ENCODE measurements at regions not wholly inside any gene's neighbourhood (a gene's known extent, or its start where the extent isn't known, plus 50 kb on each side); places are given as distances from the start of the nearest gene placed in this dataset.

DNA sequence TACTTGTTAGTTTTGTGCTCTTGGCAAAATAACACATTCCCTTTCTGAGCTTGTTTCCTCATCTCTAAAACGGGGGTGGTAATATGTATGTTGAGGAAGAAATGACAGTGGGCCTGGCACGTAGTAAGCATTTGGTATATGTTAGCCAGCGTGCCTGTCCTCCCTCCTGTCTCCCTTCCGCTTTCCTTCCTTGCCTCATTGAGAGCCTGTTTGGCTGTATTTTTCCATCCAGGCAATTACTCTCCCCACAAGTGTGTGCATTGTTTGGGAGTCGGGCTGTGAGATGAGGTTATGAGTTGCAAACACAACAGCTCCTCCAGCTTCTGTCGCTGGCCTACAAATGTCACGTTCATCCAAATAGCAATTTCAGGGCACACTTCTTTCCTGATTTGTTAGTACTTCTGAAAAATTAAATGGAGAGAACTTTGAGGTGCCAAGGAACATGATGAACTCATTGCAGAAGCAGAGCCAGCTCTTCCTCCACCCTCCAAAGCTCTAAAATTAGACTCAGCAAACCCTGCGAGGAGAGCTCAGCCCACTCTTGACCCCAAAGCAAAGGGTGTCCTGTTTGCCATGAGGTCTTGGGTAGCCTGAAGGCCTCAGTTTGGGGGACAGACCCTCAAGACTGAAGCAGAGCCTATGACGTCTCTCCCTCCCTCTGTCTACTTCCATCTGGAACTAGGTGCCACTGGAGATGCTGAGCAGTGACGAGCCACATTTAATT, 50.7 kb upstream of the TOX2 start:
- Histone ChIP-seq H3K27ac (ENCODE audit: low read depth in 2 of 2, low read length in 1 of 2) (peak overlapping the region; percentile 55), H3K36me3 (ENCODE audit: control insufficient read depth in 2 of 2, insufficient read depth in 2 of 2, low read length in 1 of 2) (no peaks in the 10 kb centered on the region), H3K4me1 (ENCODE audit: control insufficient read depth in 2 of 2, insufficient read depth in 2 of 2, low read length in 1 of 2) (no peaks in the 10 kb centered on the region), H3K4me3 (ENCODE audit: low read depth in 1 of 2, low read length in 2 of 2) (no peak overlapping the region), H3K9me3 (ENCODE audit: control insufficient read depth in 2 of 2, insufficient read depth in 1 of 2, low read depth in 1 of 2, low read length in 1 of 2) (no peaks in the 10 kb centered on the region), H3K27me3 (ENCODE audit: control insufficient read depth in 1 of 2, insufficient read depth in 2 of 2, low read length in 2 of 2) (no peaks in the 10 kb centered on the region)
- 66 to 71% methylated on average over 10 of the region's 10 CpGs for WGBS, 2 donors

- H3K27me3 ChIP-seq (ENCODE audit: control insufficient read depth in 1 of 2, insufficient read depth in 2 of 2, low read length in 2 of 2): no peaks in the 10 kb centered on the region
- H3K4me1 ChIP-seq (ENCODE audit: control insufficient read depth in 2 of 2, insufficient read depth in 2 of 2, low read length in 1 of 2): no peaks in the 10 kb centered on the region
- no peaks in the 10 kb centered on the region for H3K36me3 ChIP-seq (ENCODE audit: control insufficient read depth in 2 of 2, insufficient read depth in 2 of 2, low read length in 1 of 2)
- H3K9me3 ChIP-seq (ENCODE audit: control insufficient read depth in 2 of 2, insufficient read depth in 1 of 2, low read depth in 1 of 2, low read length in 1 of 2): no peaks in the 10 kb centered on the region
- peak overlapping the region; percentile 50 to 54 for H3K27ac ChIP-seq (ENCODE audit: low read depth in 2 of 2, low read length in 1 of 2)
- WGBS, 2 donors: 79 to 83% methylated on average over 11 to 12 of the region's 12 CpGs
- H3K4me3 ChIP-seq (ENCODE audit: low read depth in 1 of 2, low read length in 2 of 2): no peak overlapping the region
Observed at GRCh38 chr20:43863330-43863729, 51.3 kb upstream of the TOX2 start.

DNA sequence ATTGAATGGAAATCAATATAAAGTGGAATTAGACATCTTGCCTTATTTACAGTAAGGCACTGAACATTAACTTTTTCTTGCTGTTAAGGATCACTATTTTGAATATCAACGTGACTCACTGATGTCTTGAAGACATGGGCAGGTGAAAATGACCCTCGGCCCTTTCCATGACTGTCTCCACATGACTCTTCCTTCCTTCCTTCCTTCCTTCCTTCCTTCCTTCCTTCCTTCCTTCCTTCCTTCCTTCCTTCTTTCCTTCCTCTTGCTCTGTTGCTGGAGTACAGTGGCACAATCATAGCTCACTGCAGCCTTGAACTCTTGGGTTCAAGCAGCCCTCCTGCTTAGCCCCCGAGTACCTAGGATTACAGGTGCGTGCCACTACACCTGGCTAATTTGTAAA, 52.2 kb upstream of the TOX2 start:
- H3K27me3 ChIP-seq (ENCODE audit: control insufficient read depth in 1 of 2, insufficient read depth in 2 of 2, low read length in 2 of 2): no peaks in the 10 kb centered on the region
- WGBS, 2 donors: 46 to 53% methylated on average over 4 of the region's 4 CpGs
- H3K4me1 ChIP-seq (ENCODE audit: control insufficient read depth in 2 of 2, insufficient read depth in 2 of 2, low read length in 1 of 2): no peaks in the 10 kb centered on the region
- no peak overlapping the region for H3K27ac ChIP-seq (ENCODE audit: low read depth in 2 of 2, low read length in 1 of 2)
- no peaks in the 10 kb centered on the region for H3K36me3 ChIP-seq (ENCODE audit: control insufficient read depth in 2 of 2, insufficient read depth in 2 of 2, low read length in 1 of 2)
- H3K4me3 ChIP-seq (ENCODE audit: low read depth in 1 of 2, low read length in 2 of 2): no peak overlapping the region
- no peaks in the 10 kb centered on the region for H3K9me3 ChIP-seq (ENCODE audit: control insufficient read depth in 2 of 2, insufficient read depth in 1 of 2, low read depth in 1 of 2, low read length in 1 of 2)

DNA sequence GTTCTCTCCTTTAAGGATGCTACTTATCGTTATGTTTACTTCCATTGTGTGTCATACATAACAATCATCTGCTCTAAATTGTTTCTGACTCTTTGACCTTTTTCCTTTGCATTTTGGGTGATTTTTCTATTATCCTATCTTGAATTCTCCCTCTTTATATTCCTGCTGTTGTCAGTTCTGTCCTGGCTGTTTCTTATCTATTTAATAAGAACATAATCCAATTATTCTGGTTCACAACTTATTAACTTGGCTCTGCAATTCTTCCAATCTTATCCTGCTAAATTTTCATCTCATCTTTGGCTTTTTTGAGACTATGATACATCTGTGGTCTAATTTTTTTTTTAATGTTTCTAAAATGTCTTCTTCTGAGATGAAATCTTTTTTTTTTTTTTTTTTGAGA, 54.7 kb upstream of the TOX2 start:
- Histone ChIP-seq H3K27me3 (ENCODE audit: control insufficient read depth in 1 of 2, insufficient read depth in 2 of 2, low read length in 2 of 2) (no peaks in the 10 kb centered on the region), H3K4me1 (ENCODE audit: control insufficient read depth in 2 of 2, insufficient read depth in 2 of 2, low read length in 1 of 2) (no peaks in the 10 kb centered on the region), H3K27ac (ENCODE audit: low read depth in 2 of 2, low read length in 1 of 2) (no peak overlapping the region), H3K9me3 (ENCODE audit: control insufficient read depth in 2 of 2, insufficient read depth in 1 of 2, low read depth in 1 of 2, low read length in 1 of 2) (no peaks in the 10 kb centered on the region), H3K4me3 (ENCODE audit: low read depth in 1 of 2, low read length in 2 of 2) (no peak overlapping the region), H3K36me3 (ENCODE audit: control insufficient read depth in 2 of 2, insufficient read depth in 2 of 2, low read length in 1 of 2) (no peaks in the 10 kb centered on the region)
- 78 to 91% methylated on average over 1 of the region's 1 CpG for WGBS, 2 donors

DNA sequence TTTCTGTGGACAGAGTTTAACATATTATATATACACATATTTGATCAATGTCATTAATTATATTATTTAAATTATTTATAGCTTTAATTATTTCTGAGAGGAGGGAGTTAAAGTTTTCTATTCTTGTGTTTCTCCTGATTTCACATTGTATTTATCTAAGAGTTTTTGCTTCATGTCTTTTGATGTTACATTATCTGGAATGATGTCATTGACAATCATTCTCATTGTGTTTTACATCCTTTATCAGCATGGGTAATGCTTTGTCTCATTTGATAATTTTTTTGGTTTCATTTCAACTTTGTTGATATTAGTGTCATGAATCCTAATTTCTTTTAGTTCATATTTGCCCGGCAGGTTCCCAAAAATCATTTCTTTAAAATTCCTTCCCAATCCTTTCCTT, 56.7 kb upstream of the TOX2 start:
- Histone ChIP-seq H3K36me3 (ENCODE audit: control insufficient read depth in 2 of 2, insufficient read depth in 2 of 2, low read length in 1 of 2) (no peaks in the 10 kb centered on the region), H3K9me3 (ENCODE audit: control insufficient read depth in 2 of 2, insufficient read depth in 1 of 2, low read depth in 1 of 2, low read length in 1 of 2) (no peaks in the 10 kb centered on the region), H3K27ac (ENCODE audit: low read depth in 2 of 2, low read length in 1 of 2) (no peak overlapping the region), H3K4me3 (ENCODE audit: low read depth in 1 of 2, low read length in 2 of 2) (no peak overlapping the region), H3K4me1 (ENCODE audit: control insufficient read depth in 2 of 2, insufficient read depth in 2 of 2, low read length in 1 of 2) (no peaks in the 10 kb centered on the region), H3K27me3 (ENCODE audit: control insufficient read depth in 1 of 2, insufficient read depth in 2 of 2, low read length in 2 of 2) (no peaks in the 10 kb centered on the region)
- 87 to 88% methylated on average over 1 of the region's 1 CpG for WGBS, 2 donors

GRCh38 chr20:43857127-43857526, 57.5 kb upstream of the TOX2 start:
- Histone ChIP-seq H3K36me3 (ENCODE audit: control insufficient read depth in 2 of 2, insufficient read depth in 2 of 2, low read length in 1 of 2) (no peaks in the 10 kb centered on the region), H3K27ac (ENCODE audit: low read depth in 2 of 2, low read length in 1 of 2) (no peak overlapping the region), H3K9me3 (ENCODE audit: control insufficient read depth in 2 of 2, insufficient read depth in 1 of 2, low read depth in 1 of 2, low read length in 1 of 2) (no peaks in the 10 kb centered on the region), H3K27me3 (ENCODE audit: control insufficient read depth in 1 of 2, insufficient read depth in 2 of 2, low read length in 2 of 2) (no peaks in the 10 kb centered on the region), H3K4me3 (ENCODE audit: low read depth in 1 of 2, low read length in 2 of 2) (no peak overlapping the region), H3K4me1 (ENCODE audit: control insufficient read depth in 2 of 2, insufficient read depth in 2 of 2, low read length in 1 of 2) (no peaks in the 10 kb centered on the region)

GRCh38 chr20:43855803-43856202, 58.8 kb upstream of the TOX2 start:
- Histone ChIP-seq H3K27me3 (ENCODE audit: control insufficient read depth in 1 of 2, insufficient read depth in 2 of 2, low read length in 2 of 2) (no peaks in the 10 kb centered on the region), H3K9me3 (ENCODE audit: control insufficient read depth in 2 of 2, insufficient read depth in 1 of 2, low read depth in 1 of 2, low read length in 1 of 2) (no peaks in the 10 kb centered on the region), H3K4me1 (ENCODE audit: control insufficient read depth in 2 of 2, insufficient read depth in 2 of 2, low read length in 1 of 2) (no peaks in the 10 kb centered on the region), H3K27ac (ENCODE audit: low read depth in 2 of 2, low read length in 1 of 2) (no peak overlapping the region), H3K4me3 (ENCODE audit: low read depth in 1 of 2, low read length in 2 of 2) (no peak overlapping the region), H3K36me3 (ENCODE audit: control insufficient read depth in 2 of 2, insufficient read depth in 2 of 2, low read length in 1 of 2) (no peaks in the 10 kb centered on the region)
- 90 to 91% methylated on average over 1 of the region's 1 CpG for WGBS, 2 donors

GRCh38 chr20:43853918-43854317, 60.7 kb upstream of the TOX2 start:
- H3K4me1 ChIP-seq (ENCODE audit: control insufficient read depth in 2 of 2, insufficient read depth in 2 of 2, low read length in 1 of 2): no peaks in the 10 kb centered on the region
- H3K36me3 ChIP-seq (ENCODE audit: control insufficient read depth in 2 of 2, insufficient read depth in 2 of 2, low read length in 1 of 2): no peaks in the 10 kb centered on the region
- H3K9me3 ChIP-seq (ENCODE audit: control insufficient read depth in 2 of 2, insufficient read depth in 1 of 2, low read depth in 1 of 2, low read length in 1 of 2): no peaks in the 10 kb centered on the region
- no peaks in the 10 kb centered on the region for H3K27me3 ChIP-seq (ENCODE audit: control insufficient read depth in 1 of 2, insufficient read depth in 2 of 2, low read length in 2 of 2)
- 91 to 96% methylated on average over 6 of the region's 6 CpGs for WGBS, 2 donors
- H3K4me3 ChIP-seq (ENCODE audit: low read depth in 1 of 2, low read length in 2 of 2): no peak overlapping the region
- no peak overlapping the region for H3K27ac ChIP-seq (ENCODE audit: low read depth in 2 of 2, low read length in 1 of 2)

- Histone ChIP-seq H3K4me1 (ENCODE audit: control insufficient read depth in 2 of 2, insufficient read depth in 2 of 2, low read length in 1 of 2) (no peaks in the 10 kb centered on the region), H3K27me3 (ENCODE audit: control insufficient read depth in 1 of 2, insufficient read depth in 2 of 2, low read length in 2 of 2) (no peaks in the 10 kb centered on the region), H3K27ac (ENCODE audit: low read depth in 2 of 2, low read length in 1 of 2) (no peak overlapping the region), H3K9me3 (ENCODE audit: control insufficient read depth in 2 of 2, insufficient read depth in 1 of 2, low read depth in 1 of 2, low read length in 1 of 2) (no peaks in the 10 kb centered on the region), H3K4me3 (ENCODE audit: low read depth in 1 of 2, low read length in 2 of 2) (no peak overlapping the region), H3K36me3 (ENCODE audit: control insufficient read depth in 2 of 2, insufficient read depth in 2 of 2, low read length in 1 of 2) (no peaks in the 10 kb centered on the region)
- WGBS, 2 donors: 84 to 85% methylated on average over 9 of the region's 9 CpGs
Observed at GRCh38 chr20:43853174-43853803, 61.4 kb upstream of the TOX2 start.

All from esophagus (tissue), 2 donors.